Prostate gland (tissue), 2 donors: ENCODE measurements at regions not wholly inside any gene's neighbourhood (a gene's known extent, or its start where the extent isn't known, plus 50 kb on each side); places are given as distances from the start of the nearest gene placed in this dataset.

Experiments used
- POLR2AphosphoS5 ChIP-seq: sonication (generic); formaldehyde crosslinking; IDR thresholded peaks from one replicate; pipeline ENCODE4 v1.6.1; 2017; ENCODE audit warnings: antibody characterized with exemption
- TF ChIP-seq, protein P1 (sequence below), 4 experiments: fragments of 200-600 bp in 2 of 4; fragments of 450-650 bp in 2 of 4; sonication (generic) in 2 of 4; IDR thresholded peaks; 1 replicate in 3 of 4; 2 replicates in 1 of 4; pipeline ENCODE4 v1.5.1; 2016 to 2019; ENCODE audit warnings: antibody characterized with exemption in 4 of 4, mild to moderate bottlenecking in 2 of 4, moderate library complexity in 2 of 4

DNA sequence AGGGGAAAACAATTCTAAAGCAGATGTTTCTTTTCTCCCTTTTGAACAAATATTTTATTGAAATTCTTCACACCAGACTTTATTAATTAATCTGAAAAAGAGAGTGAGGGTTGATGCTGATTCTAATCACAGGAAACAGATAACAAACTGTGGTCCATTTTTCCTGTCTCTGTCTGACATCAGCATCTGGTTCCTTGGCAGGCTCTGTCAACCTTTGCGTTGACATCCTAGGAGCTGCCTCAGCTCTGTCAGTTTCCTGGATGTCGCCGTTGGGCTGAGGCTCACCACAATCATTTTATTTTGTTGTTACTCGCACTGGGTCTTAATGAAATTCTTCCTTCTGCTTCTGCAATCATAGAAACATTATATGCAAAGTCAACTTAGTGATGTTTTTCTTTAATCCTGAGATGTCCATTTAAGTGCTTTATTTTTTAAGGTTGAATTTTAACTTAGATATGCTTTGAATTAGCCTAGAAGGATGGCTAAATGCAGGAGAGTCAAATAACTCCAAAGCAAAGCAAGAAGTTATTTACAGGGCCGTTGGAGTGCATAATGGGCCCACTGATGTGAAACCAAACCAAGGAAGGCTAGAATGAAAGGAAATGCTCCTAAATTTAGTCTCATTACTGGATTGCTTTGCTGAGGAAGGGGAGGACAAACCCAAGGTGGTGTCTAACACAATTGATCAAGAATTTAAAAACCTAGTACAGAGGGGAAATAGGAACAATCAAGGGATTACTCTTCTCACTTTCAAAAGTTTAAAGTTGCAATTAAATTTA is 542.4 kb downstream of the FLRT2 start:
- TF ChIP-seq, protein P1, sequence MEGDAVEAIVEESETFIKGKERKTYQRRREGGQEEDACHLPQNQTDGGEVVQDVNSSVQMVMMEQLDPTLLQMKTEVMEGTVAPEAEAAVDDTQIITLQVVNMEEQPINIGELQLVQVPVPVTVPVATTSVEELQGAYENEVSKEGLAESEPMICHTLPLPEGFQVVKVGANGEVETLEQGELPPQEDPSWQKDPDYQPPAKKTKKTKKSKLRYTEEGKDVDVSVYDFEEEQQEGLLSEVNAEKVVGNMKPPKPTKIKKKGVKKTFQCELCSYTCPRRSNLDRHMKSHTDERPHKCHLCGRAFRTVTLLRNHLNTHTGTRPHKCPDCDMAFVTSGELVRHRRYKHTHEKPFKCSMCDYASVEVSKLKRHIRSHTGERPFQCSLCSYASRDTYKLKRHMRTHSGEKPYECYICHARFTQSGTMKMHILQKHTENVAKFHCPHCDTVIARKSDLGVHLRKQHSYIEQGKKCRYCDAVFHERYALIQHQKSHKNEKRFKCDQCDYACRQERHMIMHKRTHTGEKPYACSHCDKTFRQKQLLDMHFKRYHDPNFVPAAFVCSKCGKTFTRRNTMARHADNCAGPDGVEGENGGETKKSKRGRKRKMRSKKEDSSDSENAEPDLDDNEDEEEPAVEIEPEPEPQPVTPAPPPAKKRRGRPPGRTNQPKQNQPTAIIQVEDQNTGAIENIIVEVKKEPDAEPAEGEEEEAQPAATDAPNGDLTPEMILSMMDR (IDR thresholded peaks at IDR 0.05), result no peak
- TF ChIP-seq POLR2AphosphoS5, result no peak
